Gastroesophageal sphincter (tissue), 4 donors: ENCODE measurements at regions not wholly inside any gene's neighbourhood (a gene's known extent, or its start where the extent isn't known, plus 50 kb on each side); places are given as distances from the start of the nearest gene placed in this dataset.

Experiments
- ATAC-seq: fragments of 150-250 bp; one replicate; pipeline ENCODE4 v1.9.1; 2016; ENCODE audit warnings: mild to moderate bottlenecking, moderate library complexity
- H3K27ac ChIP-seq, 4 donors: fragments of 200-600 bp; sonication (generic) in 3 of 4; 1 replicate in 3 of 4; 2 replicates in 1 of 4; pipeline ENCODE4 v1.5.1; 2016 to 2019
- H3K27me3 ChIP-seq: fragments of 200-600 bp; sonication (generic); one replicate; pipeline ENCODE4 v1.5.1; 2019
- H3K36me3 ChIP-seq, 2 donors: fragments of 200-600 bp; sonication (generic); one replicate each; pipeline ENCODE4 v1.5.1; 2019; ENCODE audit warnings: control low read depth in 1 of 2
- H3K4me1 ChIP-seq, 3 donors: fragments of 200-600 bp; sonication (generic); 1 replicate in 2 of 3; 2 replicates in 1 of 3; pipeline ENCODE4 v1.5.1; 2016 to 2019; ENCODE audit warnings: control low read depth in 2 of 3
- H3K4me3 ChIP-seq, 2 donors: fragments of 200-600 bp; sonication (generic); one replicate each; pipeline ENCODE4 v1.5.1; 2019; ENCODE audit warnings: mild to moderate bottlenecking in 1 of 2, moderate library complexity in 1 of 2
- H3K9me3 ChIP-seq, 3 donors: fragments of 200-600 bp; sonication (generic); one replicate each; pipeline ENCODE4 v1.5.1; 2017 to 2019; ENCODE audit warnings: control low read depth in 2 of 3
- EP300 ChIP-seq: sonication (generic); formaldehyde crosslinking; IDR thresholded peaks from one replicate; pipeline ENCODE4 v1.6.1; 2017; ENCODE audit warnings: antibody characterized with exemption, mild to moderate bottlenecking
- POLR2A ChIP-seq, 2 donors: fragments of 450-650 bp; IDR thresholded peaks; one replicate each; pipeline ENCODE4 v1.6.1; 2017; ENCODE audit warnings: antibody characterized with exemption in 2 of 2, mild to moderate bottlenecking in 2 of 2, moderate library complexity in 1 of 2
- POLR2AphosphoS5 ChIP-seq: sonication (generic); formaldehyde crosslinking; IDR thresholded peaks from one replicate; pipeline ENCODE4 v1.6.1; 2017; ENCODE audit warnings: antibody characterized with exemption
- WGBS, 2 donors: methylation state at CpG; one replicate each; pipeline ENCODE4 v1.1.5; 2018; ENCODE audit warnings: low coverage in 1 of 2; 5-methylcytosine and 5-hydroxymethylcytosine counted together
- TF ChIP-seq, protein P1 (sequence below), 4 experiments: fragments of 200-600 bp in 2 of 4; fragments of 450-650 bp in 2 of 4; sonication (generic) in 1 of 4; IDR thresholded peaks; one replicate each; pipeline ENCODE4 v1.5.1; 2017 to 2019; ENCODE audit warnings: antibody characterized with exemption in 4 of 4, mild to moderate bottlenecking in 2 of 4, moderate library complexity in 2 of 4

DNA sequence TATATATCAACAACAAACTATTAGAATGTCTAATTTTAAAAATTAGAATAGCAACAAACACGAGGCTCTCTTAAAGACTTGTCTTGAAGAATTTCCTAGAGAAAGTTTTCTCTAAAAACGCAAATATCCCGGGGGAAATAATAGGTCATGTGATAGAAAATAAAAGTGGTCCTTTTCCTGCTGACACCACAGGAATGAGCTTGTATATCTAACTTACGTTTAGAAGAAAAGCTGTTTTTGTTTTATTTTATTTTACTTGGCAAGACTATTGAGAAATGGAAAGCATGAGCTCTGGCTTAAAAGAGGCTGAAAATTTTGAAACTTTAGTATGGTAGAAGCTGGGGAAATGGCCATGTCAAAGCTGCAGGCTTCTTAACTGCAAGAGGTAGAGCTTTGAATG lies 465.0 kb downstream of the AGTPBP1 start:
- no peak for ATAC-seq
- Histone ChIP-seq H3K4me1 (no peaks in the 10 kb centered on the region), H3K9me3 (no peaks in the 10 kb centered on the region), H3K27me3 (peaks cover 11% of the 10 kb centered on the region), H3K27ac (no peak overlapping the region), H3K36me3 (no peaks in the 10 kb centered on the region), H3K4me3 (no peak overlapping the region)
- 26 to 49% methylated on average over 4 of the region's 4 CpGs for WGBS, 2 donors
- TF ChIP-seq, protein P1, sequence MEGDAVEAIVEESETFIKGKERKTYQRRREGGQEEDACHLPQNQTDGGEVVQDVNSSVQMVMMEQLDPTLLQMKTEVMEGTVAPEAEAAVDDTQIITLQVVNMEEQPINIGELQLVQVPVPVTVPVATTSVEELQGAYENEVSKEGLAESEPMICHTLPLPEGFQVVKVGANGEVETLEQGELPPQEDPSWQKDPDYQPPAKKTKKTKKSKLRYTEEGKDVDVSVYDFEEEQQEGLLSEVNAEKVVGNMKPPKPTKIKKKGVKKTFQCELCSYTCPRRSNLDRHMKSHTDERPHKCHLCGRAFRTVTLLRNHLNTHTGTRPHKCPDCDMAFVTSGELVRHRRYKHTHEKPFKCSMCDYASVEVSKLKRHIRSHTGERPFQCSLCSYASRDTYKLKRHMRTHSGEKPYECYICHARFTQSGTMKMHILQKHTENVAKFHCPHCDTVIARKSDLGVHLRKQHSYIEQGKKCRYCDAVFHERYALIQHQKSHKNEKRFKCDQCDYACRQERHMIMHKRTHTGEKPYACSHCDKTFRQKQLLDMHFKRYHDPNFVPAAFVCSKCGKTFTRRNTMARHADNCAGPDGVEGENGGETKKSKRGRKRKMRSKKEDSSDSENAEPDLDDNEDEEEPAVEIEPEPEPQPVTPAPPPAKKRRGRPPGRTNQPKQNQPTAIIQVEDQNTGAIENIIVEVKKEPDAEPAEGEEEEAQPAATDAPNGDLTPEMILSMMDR (IDR thresholded peaks at IDR 0.05) = no peak
- TF ChIP-seq EP300 (no peak), POLR2A (IDR thresholded peaks at IDR 0.05) (no peak), POLR2AphosphoS5 (no peak)

DNA sequence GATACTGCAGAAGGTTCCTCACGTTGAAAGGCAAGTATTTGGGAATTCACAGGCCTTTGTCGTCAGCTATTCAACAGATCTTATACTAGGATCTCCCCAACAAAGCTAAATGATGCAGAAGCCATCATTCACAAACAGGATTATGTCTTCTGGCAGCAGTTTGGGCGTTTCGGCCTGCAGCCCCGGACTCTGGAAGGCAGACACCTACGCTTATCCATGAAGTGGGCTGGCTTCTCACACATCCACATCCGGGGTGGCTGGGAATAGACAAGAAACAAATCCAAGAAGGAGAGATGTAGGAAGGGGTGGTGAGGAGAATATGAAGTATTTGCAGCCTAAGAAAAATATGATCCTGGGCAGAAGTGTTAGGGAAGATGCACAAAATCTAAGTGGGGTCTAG lies 471.9 kb downstream of the AGTPBP1 start:
- H3K4me3 ChIP-seq = no peak overlapping the region
- H3K27me3 ChIP-seq = peaks cover 17% of the 10 kb centered on the region
- no peak for TF ChIP-seq POLR2AphosphoS5
- TF ChIP-seq, protein P1 (IDR thresholded peaks at IDR 0.05) = no peak
- no peak for TF ChIP-seq EP300
- TF ChIP-seq POLR2A (IDR thresholded peaks at IDR 0.05) = no peak
- H3K27ac ChIP-seq = no peak overlapping the region
- WGBS, 2 donors = 54 to 78% methylated on average over 3 to 5 of the region's 7 CpGs
- no peaks in the 10 kb centered on the region for H3K9me3 ChIP-seq
- ATAC-seq = no peak
- no peaks in the 10 kb centered on the region for H3K4me1 ChIP-seq
- no peaks in the 10 kb centered on the region for H3K36me3 ChIP-seq

DNA sequence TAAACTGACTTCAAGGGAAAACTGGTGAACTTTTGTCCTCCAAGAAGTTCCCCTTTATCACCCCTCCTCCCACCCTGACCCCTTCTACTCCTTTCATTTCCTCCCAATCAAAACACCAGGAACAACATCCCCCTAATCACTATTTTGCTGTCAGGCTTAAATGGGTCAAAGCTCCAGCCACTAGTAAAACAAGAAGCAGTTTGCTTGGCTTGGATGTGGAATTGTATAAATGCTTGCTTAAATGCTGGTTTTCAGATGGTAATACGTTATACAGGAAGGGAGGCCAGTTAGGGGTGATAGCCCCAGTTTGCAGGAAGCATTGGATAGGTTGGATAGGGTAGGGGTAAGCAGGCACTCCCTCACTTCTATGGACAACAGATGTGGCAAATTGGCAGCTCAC lies 473.6 kb downstream of the AGTPBP1 start:
- 20% methylated on average over 1 of the region's 1 CpG; no CpG with 5 or more reads in 1 of the 2 donors for WGBS, 2 donors
- Histone ChIP-seq H3K9me3 (no peaks in the 10 kb centered on the region), H3K36me3 (no peaks in the 10 kb centered on the region), H3K4me3 (no peak overlapping the region), H3K4me1 (no peaks in the 10 kb centered on the region), H3K27ac (no peak overlapping the region), H3K27me3 (peaks cover 13% of the 10 kb centered on the region)
- no peak for TF ChIP-seq POLR2AphosphoS5
- TF ChIP-seq EP300 = no peak
- TF ChIP-seq, protein P1 (IDR thresholded peaks at IDR 0.05) = no peak
- no peak for TF ChIP-seq POLR2A (IDR thresholded peaks at IDR 0.05)
- ATAC-seq = no peak

GRCh38 chr9:85264695-85265094 lies 477.1 kb downstream of the AGTPBP1 start:
- H3K27me3 ChIP-seq = peaks cover 11% of the 10 kb centered on the region
- TF ChIP-seq POLR2AphosphoS5 (no peak), POLR2A (IDR thresholded peaks at IDR 0.05) (no peak), EP300 (no peak)
- TF ChIP-seq, protein P1 (IDR thresholded peaks at IDR 0.05) = no peak
- H3K27ac ChIP-seq = no peak overlapping the region
- H3K4me3 ChIP-seq = no peak overlapping the region
- no peak for ATAC-seq
- H3K36me3 ChIP-seq = no peaks in the 10 kb centered on the region
- no peaks in the 10 kb centered on the region for H3K4me1 ChIP-seq
- no peaks in the 10 kb centered on the region for H3K9me3 ChIP-seq

- H3K4me1 ChIP-seq = no peaks in the 10 kb centered on the region
- H3K9me3 ChIP-seq = no peaks in the 10 kb centered on the region
- peaks cover 19% of the 10 kb centered on the region for H3K27me3 ChIP-seq
- no peaks in the 10 kb centered on the region for H3K36me3 ChIP-seq
- no peak overlapping the region for H3K4me3 ChIP-seq
- no peak for TF ChIP-seq EP300
- TF ChIP-seq, protein P1 (IDR thresholded peaks at IDR 0.05) = no peak
- no peak for TF ChIP-seq POLR2AphosphoS5
- no peak for TF ChIP-seq POLR2A (IDR thresholded peaks at IDR 0.05)
- WGBS, 2 donors = 74 to 94% methylated on average over 2 of the region's 2 CpGs
- no peak overlapping the region for H3K27ac ChIP-seq
- no peak for ATAC-seq
Observed at GRCh38 chr9:85263288-85263687, 478.5 kb downstream of the AGTPBP1 start.
